ENCODE measurements at regions not wholly inside any gene's neighbourhood (a gene's known extent, or its start where the extent isn't known, plus 50 kb on each side); places are given as distances from the start of the nearest gene placed in this dataset.

GRCh38 chr1:177883581-177883980, 86.3 kb downstream of the SEC16B start:
- 34% methylated on average over 3 of the region's 3 CpGs for WGBS (ENCODE audit: low lambda C conversion rate)
- ATAC-seq = no peak
- in situ Hi-C loops (cut with HindIII; ENCODE audit: extremely low pct_ligation_motif_present, low pct_unique_long_range_greater_than_20kb) = no loop called here

More at GRCh38 chr1:177883581-177883980, 86.3 kb downstream of the SEC16B start:
- ChIA-PET CTCF (ENCODE audit: low intra/inter-chr PET ratio, low total read pairs) (no interaction called here), POLR2A (no interaction called here)
- DNase-seq (ENCODE audit: low spot score) (no peak), FAIRE-seq (no peak)
- no peak overlapping the region for H3K27ac ChIP-seq (ENCODE audit: extremely low read length, insufficient read depth, low read length)
- no TSS peak for BruUV-seq (replicated peaks)
- no peak overlapping the region for H3K4me3 ChIP-seq (replicated peaks in 1 of 3; ENCODE audit: insufficient read depth in 1 of 3, low read depth in 2 of 3, low read length in 3 of 3)
- H3K79me2 ChIP-seq (ENCODE audit: insufficient read depth, low read length) = no peaks in the 10 kb centered on the region
- H3K9ac ChIP-seq (ENCODE audit: insufficient read depth, low read depth, low read length) = no peak overlapping the region
- H3K4me2 ChIP-seq (ENCODE audit: low read depth, low read length) = no peak overlapping the region
- TF ChIP-seq ZKSCAN1 (IDR thresholded peaks at IDR 0.05; ENCODE audit: low read length) (no peak), JUNB (CRISPR knock-in tag; IDR thresholded peaks at IDR 0.05; ENCODE audit: borderline replicate concordance) (no peak), MTF1 (CRISPR knock-in tag; IDR thresholded peaks at IDR 0.05) (no peak), ZNF672 (CRISPR knock-in tag; IDR thresholded peaks at IDR 0.05) (no peak), HMGA1 (CRISPR knock-in tag; conservative IDR thresholded peaks at IDR 0.05) (no peak), IRF2 (CRISPR knock-in tag; IDR thresholded peaks at IDR 0.05) (no peak), REPIN1 (CRISPR knock-in tag; IDR thresholded peaks at IDR 0.05; ENCODE audit: borderline replicate concordance, low read depth) (no peak), SIX4 (CRISPR knock-in tag; IDR thresholded peaks at IDR 0.05) (no peak), HMGXB3 (CRISPR knock-in tag; IDR thresholded peaks at IDR 0.05; ENCODE audit: borderline replicate concordance) (no peak), TAF15 (IDR thresholded peaks at IDR 0.05; ENCODE audit: low read depth, low read length, poor library complexity, severe bottlenecking) (no peak)
- H3K4me1 ChIP-seq (ENCODE audit: insufficient read depth, low read length) = no peaks in the 10 kb centered on the region
- peaks cover 0 to 13% of the 10 kb centered on the region in 2 experiments; a peak in 1 of 5 replicates for H3K27me3 ChIP-seq (ENCODE audit: control insufficient read depth in 1 of 2, insufficient read depth in 2 of 2, low read length in 2 of 2)
- H4K20me1 ChIP-seq (ENCODE audit: insufficient read depth, low read length) = no peaks in the 10 kb centered on the region
- H3K36me3 ChIP-seq (replicated peaks in 1 of 2; ENCODE audit: control insufficient read depth in 1 of 2, insufficient read depth in 2 of 2, low read length in 2 of 2) = no peaks in the 10 kb centered on the region
- no peaks in the 10 kb centered on the region for H3K9me3 ChIP-seq (ENCODE audit: low read length)
- no peak overlapping the region for H2AFZ ChIP-seq (ENCODE audit: low read length)
- intact Hi-C loops (cut with micrococcal nuclease; ENCODE audit: unreplicated experiment) = no loop called here

Data from HepG2 (cell line).